Middle frontal gyrus (tissue), 1 donor: ENCODE measurements at regions not wholly inside any gene's neighbourhood (a gene's known extent, or its start where the extent isn't known, plus 50 kb on each side); places are given as distances from the start of the nearest gene placed in this dataset.

Experiments used
- DNase-seq: peaks from one replicate; pipeline ENCODE4 v3.0.0-alpha.2; 2015; ENCODE audit warnings: low spot score; ENCODE audit errors: extremely low spot score

DNA sequence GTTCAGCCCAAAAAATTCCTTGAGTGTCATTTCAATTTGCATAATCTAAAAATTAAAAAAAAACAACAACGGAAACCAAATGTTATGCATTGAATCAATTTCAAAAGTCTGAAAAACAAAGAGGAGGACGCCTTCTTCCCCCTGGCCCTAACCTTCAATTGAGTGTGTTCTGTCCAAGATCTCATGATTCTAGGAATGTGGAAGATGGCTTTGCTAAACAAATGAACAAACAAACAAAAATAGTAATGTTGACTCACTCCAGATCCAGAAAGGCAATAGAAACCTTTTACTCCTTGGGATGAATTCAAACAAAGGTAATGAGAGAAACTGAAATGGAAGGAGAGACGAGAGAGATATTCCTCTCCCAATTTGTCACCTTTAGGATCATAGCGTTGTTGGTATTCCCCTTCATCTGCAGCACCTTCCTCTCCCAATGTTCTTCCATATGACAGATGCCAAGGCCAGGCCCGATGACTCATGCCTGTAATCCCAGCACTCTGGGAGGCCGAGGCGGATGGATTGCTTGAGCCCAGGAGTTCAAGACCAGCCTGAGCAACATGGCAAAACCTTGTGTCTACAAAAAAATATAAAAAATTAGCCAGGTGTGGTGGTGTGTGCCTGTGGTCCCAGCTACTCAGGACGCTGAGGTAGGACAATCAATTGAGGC lies 109.2 kb upstream of the ADGRF1 start:
- no peak for DNase-seq

DNA sequence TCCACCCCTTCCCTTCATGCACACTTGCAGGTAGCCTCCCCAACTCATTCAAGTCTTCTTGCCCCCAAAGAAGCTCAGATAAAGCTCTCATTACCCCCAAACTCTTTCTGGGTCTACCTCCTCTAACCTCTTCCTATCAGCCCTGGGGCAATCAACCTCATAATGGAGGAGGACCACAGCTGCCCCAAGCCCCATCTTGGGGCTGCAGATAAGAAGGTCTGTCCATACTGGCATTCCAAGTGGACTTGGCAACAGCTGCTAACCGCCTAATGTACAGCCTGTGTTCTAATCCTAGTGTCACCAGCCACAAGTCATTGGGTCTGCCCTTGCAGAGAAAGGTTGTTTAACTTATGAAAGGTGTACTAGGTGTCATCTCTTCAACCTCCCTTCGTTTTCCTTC lies 107.4 kb upstream of the ADGRF1 start:
- DNase-seq = no peak

DNA sequence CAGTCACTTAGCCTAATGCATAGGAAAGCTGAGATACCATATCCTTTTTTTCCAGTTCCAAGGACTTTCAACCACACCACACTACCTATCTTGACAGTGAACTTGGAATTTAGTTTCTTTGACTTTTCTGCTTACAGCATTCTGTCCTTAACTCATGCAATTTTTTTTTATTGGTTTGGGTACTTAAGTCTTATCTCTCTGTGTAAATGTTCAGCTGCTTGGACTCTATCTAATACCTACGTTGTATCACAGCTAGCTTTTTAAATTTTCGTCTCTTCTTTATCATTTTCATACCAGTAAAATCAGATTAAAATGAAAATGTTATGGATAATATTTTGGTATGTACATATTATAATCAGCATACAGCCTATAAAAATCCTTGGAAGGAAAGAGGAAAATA lies 106.9 kb upstream of the ADGRF1 start:
- no peak for DNase-seq

DNA sequence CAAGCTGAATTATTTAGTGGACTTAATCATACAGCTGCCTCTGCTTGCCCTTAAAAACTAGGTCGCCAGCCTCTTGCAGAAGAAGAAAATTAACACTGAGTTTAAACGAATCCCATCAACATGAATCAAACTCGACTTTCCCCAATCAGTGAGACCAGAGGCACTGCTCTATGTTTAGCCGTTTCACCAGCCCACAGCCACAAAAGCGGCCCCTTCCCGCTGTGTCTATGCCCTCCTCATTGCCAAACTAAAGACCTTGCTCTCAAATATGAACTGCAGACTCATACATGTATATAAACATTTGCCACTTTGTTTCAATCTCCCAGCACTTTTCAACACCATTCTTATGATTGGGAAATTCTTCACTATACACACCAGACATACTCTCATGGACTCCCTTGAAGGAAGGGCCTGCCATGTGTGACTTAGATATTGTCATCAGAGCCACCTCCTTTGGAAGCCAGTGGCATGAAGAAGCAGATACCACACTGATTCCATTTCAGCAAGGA lies 105.8 kb upstream of the ADGRF1 start:
- DNase-seq = no peak

DNA sequence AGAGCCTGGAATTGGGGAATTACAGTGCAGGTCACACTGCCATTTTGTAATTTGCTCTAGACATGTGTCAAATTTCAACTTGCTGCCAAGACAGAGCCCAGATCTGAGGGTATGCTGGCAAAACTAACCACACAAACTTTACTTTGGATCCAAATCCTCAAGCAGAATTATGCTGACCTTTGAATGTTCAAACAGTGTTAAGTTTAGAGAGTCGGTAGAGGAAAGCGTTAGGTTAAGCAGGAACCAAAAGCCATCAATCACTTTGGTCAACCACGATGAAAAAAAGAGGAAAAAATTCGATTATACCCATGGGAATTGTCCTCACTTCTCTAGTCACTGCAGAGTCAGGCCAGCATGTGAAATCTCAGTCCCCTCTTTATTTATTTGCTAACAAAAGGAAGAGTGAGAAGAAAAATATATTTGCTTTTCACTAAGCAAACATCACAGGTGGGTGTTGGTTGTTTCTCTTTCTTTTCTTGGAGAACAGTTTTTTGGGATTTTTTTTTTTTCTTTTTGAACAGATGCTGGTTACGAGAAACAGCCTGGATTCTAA lies 105.1 kb upstream of the ADGRF1 start:
- DNase-seq = no peak

DNA sequence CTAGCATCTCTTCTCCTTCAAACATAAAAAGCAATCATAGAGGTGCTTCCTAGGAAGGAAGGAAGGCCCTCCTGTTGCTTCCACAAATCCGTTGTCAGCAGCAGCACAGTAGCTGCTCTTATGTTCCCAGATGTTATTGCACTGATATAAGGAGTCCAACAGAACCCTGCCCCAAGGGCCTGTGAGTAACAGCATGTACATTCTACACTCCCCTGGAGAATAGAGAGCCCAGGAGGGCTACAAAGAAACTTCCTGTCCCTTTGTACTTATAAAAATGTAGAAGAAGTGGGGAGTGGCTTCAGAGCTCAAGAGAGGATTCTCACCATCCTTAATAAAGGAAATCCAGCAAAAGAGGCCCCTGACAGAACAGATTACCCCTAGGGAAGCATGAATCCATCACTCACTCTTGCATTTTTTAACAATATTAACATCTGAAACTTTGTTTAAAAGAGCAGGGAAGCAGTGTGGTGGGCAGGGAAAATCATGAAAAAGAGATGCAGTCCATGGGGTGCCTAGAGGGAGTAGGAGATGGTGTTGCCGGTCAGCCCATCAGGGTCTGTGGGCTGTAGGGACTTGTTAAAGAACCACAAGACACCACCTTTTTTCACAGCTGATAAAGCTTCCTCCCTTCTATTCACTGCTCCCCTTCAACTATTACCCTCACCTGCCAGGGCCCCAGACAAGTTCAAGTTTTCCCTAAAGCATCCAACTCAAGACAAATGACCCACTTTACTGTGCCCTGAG lies 104.5 kb upstream of the ADGRF1 start:
- no peak for DNase-seq

DNA sequence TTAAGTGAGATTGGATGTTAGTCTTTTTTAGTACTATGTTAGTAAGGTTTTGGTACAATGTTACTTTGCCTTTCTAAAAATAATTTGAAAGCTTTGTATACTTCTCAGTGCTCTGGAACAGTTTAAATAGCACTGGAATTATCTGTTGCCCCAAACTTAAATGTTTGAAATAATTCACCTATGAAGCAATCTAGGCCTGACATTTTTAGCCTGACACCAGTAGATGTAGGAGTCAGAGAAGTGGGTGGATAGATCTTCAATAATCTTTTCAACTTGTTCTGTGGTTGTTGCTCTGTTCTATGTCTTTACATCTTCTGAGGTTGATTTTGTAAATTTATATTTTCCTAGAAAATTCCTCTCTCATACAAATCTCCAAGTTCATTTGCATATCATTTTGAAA lies 103.1 kb upstream of the ADGRF1 start:
- DNase-seq = no peak

DNA sequence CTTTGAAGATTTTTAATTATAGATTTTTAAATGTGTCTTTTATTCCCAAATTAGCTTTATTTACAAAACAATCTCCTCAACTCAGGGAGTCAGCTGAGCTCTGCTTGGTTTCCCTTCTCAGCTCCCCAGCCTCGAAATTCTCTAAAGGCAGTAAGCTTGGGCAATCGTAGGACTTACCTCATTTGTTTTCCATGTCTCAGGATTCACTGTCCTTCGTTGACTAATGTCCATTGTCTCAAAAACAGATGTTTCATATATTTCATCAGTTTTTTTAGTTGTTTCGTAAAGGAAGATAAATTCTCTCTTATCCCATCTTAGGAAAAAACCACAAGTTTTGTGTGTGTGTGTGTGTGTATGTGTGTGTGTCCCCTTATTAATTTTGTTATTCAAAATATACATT lies 102.2 kb upstream of the ADGRF1 start:
- DNase-seq = no peak

DNA sequence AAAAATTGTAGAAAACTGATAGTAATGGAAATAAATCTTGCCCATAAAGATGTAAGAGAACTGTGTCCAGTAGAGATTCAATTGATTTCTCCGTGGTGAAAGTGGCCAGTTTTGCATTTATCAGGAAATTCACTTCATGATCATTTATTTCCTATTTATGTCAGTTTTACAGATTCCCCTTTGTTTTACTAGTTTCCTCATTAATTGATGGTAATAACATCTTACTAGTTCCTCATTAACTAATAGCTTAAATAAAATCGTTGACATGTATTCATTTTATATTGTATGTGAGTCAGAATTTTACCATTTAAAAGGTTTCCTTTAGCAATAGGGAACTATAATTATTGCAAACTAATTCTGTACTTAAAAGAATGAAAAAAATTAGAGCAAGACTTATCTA lies 99.8 kb upstream of the ADGRF1 start:
- DNase-seq = no peak

DNA sequence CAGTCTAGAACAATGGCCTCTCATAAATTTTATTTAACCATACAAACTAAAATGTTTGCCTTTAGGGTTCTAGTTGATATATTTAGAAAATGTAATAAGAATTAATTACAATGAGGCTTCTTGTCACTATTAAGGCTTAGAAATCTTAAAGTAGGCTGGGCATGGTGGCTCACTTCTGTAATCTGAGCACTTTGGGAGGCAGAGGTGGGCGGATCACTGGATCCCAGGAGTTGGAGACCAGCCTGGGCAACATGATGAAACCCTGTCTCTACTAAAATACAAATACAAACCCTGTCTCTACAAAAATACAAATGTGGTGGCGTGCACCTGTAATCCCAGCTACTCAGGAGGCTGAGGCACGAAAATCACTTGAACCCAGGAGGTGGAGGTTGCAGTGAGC lies 99.0 kb upstream of the ADGRF1 start:
- no peak for DNase-seq

DNA sequence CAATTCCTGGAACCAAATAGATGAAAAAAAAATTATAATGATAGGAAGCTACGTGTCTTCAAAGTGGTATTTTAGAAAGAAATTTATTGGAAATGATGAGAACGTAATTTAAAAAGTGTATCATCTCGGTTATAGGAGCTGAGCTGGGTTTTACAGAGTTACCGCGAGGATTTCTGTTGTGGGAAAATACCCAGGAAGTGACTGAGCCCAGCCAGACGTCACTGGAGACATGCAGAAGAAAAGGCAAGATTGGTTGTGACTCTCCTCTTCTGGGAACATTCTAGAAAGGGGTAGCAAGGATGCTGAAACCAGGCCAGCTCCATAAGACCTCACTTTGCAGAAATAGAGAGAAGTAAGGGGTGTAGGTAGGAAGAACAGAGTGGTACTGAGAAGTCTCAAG lies 95.9 kb upstream of the ADGRF1 start:
- no peak for DNase-seq

DNA sequence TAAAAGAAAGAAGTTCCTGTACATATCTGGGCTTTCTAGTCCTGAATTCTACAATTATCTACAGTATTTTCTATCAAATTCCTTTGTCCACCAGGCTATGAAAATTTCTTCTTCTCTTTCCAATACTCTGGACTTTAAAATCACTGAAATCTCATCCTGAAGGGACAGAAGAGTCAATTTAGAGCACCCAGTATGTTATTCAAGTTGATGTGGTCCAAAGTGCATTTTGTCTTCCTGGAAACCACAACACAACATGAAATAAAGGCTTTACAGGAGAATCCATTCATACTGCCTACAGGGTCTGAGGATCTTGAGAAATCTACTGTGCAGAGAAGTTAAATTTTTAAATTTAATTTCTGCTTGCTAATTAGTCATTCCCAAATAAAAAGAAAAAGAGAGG lies 94.9 kb upstream of the ADGRF1 start:
- DNase-seq = no peak

DNA sequence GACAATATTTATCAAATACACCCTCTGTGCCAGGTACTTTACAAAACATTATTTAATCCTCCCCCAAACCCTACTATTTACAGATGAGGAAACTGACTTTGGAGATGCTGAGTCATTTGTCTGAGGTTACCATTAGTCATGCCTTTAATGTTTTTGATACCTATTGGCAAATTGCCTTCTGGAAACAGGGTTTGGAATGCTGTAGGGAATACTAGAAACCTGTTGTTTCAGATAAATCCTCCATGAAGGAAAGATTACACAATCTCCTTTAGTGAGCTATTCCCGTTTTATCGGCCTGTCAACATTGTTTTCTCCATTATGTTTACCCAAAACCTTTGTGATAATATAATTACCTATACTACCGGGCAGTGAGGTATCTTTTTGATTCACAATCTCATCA lies 93.6 kb upstream of the ADGRF1 start:
- DNase-seq = no peak

DNA sequence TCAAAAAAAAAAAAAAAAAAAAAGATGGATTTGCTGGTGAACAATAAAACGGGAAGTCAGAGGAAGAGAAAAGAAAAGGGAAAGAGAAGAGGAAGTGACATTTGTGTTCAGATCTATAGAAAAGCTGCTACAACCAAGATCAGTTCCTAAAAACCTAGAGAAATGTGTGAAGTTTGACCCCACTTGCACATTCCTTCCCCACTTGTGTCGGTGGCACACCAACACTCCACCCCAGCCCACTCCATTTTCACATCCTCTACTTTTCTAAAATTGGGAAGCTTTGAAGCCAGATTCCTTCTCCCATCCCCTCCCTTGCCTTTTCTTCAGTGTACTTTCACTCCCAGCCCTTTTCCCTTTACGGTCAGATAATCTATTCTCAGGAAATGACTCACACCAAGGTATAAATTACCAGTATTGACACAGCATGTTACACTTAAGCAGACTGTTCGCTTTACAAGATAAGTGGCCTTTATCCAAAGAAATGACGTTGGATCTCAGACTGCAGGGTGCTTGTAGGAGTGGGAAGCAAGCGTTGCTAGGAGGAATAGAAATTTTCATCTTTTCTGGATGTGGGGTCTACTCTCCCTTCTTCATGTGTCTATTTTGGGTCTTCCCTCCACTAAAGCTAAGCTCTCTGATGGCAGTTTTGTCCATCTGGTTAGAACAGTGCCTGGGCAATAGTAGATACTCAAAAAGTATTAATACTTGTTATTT lies 92.5 kb upstream of the ADGRF1 start:
- DNase-seq = peak; percentile 32

DNA sequence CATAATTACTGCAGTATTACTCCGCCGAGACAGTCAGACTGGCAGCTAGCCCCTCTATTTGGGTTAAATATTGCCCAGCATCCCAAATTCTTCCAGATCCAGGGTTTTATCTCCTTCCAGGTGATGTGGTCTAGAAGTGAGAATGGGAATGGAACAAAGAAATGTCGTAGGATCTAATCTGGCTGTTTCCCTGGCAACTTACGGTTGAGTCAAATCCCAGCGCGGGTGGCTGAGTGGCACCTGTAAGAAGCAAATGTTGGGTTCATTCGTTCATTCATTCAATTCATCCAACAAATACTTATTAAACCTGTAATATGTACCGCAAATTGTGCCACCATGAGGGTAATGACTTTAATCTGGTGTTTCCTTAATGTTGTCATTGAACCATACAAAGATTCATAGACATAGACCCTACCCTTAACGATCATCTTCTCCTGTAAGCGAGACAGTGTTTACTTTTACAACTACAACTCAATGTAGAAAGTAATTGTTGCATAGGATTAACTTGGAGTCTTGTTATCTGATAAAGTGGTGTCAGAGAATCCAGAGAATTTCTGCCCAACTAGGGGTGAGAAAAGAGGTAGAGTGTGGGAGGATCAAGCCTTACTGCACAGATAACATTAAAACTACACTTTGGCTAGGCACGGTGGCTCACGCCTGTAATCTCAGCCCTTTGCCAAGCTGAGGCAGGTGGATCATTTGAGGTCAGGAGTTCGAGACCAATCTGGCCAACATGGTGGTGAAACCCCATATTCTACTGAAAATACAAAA lies 91.3 kb upstream of the ADGRF1 start:
- no peak for DNase-seq

DNA sequence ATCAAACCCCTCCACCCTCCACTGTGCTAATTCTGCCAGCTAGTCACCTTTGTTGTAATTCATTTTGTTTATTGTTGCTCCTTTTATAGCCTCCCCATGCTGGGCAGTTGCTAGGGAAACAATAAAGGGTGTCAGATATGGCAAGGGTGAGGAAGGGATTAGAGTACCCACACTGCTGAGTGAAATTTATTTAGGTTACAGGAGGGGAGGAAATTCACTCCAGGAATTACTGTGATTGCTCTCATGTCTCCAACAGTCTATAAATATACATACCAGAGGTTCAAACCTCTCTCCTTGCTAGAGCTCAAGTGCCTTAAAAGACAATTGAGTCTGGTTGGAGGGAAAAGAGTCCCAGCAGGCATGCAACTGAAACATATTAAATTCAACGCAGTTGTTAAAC lies 90.6 kb upstream of the ADGRF1 start:
- DNase-seq = no peak

DNA sequence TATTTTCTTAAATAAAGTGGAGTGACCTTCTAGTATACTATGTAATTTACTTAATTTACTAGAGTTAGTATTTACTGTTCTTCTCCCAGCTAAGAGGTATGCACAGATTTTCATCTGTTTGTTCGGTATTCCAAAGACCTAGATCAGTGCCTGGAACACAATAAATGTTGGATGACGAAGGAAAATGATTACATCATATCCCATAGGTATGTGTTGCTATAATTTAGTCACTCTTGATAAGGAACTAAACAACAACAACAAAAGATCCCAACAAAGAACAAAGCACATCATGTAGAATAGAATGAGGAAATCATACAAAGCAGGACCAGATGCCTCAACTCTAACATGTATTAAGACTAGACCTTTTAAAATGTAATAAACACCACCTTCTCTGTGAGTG lies 89.6 kb upstream of the ADGRF1 start:
- no peak for DNase-seq

DNA sequence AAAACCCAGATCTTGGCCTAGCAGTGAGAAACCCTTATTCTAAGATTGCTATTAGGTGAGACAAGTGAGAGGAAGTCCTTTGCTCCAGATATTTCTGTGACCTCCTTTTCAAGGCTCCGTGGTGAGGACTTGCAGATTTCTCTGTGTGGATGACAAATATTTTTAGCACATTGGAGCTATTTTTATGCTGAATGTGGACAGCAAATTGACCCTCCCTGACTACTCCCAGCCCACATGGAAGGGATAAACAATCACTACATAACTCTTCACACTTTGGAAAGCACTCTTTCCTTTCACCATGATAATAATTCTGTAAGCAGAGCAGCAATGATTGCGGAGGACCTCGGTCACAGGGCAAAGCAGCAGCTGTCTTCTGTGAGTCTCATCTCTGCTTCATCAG lies 88.0 kb upstream of the ADGRF1 start:
- no peak for DNase-seq

DNA sequence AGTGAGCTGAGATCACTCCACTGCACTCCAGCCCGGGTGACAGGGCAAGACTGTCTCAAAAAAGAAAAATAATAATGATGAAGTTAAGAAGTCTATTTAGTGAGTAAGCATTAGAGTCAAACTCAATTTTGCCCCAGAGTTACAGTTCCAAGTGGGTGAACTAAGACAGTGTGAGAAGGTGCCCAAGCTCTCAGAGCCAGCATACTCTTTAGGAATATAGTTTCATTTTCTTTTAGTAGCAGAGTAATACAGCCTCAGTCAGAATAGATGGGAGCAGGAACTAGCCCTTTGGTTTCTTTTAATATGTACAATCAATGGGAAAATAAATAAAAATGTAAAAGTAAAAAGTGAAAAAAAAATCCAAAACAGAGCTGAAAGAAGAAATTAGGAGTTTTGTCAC lies 87.0 kb upstream of the ADGRF1 start:
- DNase-seq = no peak

DNA sequence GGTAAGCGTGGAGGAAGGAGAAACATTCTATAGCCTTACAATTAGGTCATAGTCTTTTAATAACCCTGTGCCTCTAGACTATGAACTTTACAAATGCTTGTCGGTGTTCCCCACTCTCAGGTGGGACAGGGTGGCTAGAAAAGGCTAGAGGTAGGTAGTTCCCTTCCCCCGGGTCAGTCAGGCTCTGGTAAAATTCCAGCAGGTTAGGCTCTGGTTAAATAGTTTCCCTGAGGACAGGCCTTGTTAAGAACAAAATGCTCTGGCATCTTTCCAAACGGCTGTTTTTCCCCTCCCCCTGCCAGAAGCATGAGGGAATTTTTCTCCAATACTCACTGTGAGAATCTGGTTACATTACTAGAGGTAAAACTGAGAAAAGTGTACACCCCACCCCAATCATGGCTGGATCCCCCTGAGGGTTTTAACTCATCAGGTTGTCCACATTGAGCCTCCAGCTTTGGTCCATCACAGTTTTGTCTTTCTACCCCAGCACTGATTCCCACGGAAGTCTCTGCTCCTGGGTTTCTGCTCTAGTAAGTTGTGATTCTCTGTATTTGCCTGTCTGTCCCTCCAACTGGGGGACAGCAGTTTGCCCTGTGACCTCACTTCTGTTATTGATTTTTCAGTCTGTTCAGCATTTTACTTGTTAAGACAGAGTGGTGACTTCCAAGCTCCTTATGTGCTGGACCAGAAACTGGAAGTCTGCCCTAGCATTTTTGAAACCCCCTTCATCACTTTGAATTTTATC lies 84.7 kb upstream of the ADGRF1 start:
- DNase-seq = no peak

DNA sequence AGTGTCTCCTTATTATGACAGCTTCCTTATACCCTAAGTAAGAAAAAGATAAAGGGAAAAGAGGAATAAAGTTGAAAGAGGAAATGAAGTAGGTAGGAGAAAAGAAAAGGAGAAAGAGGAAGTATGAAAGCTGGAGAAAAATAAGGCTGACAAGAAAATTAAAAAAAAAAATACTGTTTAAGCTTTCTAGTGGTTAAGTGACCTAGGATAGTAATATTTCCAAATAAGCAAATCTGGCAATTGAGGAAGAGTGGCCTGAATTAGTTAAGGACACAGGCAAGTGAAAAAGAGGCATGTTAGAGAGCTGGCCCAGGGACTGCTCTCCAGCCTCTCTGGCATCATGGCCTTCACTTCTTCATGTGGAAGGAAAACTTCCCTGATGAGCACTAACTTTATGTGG lies 76.5 kb upstream of the ADGRF1 start:
- no peak for DNase-seq
